Transverse colon (tissue), 4 donors: ENCODE measurements at regions not wholly inside any gene's neighbourhood (a gene's known extent, or its start where the extent isn't known, plus 50 kb on each side); places are given as distances from the start of the nearest gene placed in this dataset.

ENCODE experiments used
- DNase-seq: peaks from one replicate; pipeline ENCODE4 v3.0.0-alpha.2; 2019
- H3K27ac ChIP-seq, 4 donors: fragments of 200-600 bp; sonication (generic); 2 replicates each; pipeline ENCODE4 v1.5.1; 2016 to 2018; ENCODE audit warnings: inconsistent platforms in 4 of 4
- H3K27me3 ChIP-seq: fragments of 200-600 bp; sonication (generic); 2 replicates; pipeline ENCODE4 v1.5.1; 2017; ENCODE audit warnings: inconsistent platforms
- H3K36me3 ChIP-seq, 4 donors: fragments of 200-600 bp; sonication (generic); 2 replicates each; pipeline ENCODE4 v1.5.1; 2017 to 2019; ENCODE audit warnings: inconsistent platforms in 4 of 4
- H3K4me1 ChIP-seq, 4 donors: fragments of 200-600 bp; sonication (generic); 2 replicates each; pipeline ENCODE4 v1.5.1; 2017 to 2020; ENCODE audit warnings: inconsistent platforms in 4 of 4
- H3K4me3 ChIP-seq, 4 donors: fragments of 200-600 bp; sonication (generic); 1 replicate in 1 of 4; 2 replicates in 3 of 4; pipeline versions ENCODE4 v1.5.1 to v1.6.1; 2017 to 2019; ENCODE audit warnings: inconsistent platforms in 4 of 4
- H3K9me3 ChIP-seq, 2 donors: fragments of 200-600 bp; sonication (generic); 2 replicates each; pipeline ENCODE4 v1.5.1; 2017 to 2019; ENCODE audit warnings: inconsistent platforms in 2 of 2
- EP300 ChIP-seq: sonication (generic); formaldehyde crosslinking; IDR thresholded peaks from one replicate; pipeline ENCODE4 v1.6.1; 2017; ENCODE audit warnings: antibody characterized with exemption, low read depth
- POLR2A ChIP-seq: fragments of 450-650 bp; IDR thresholded peaks from one replicate; pipeline ENCODE4 v1.6.1; 2016; ENCODE audit warnings: antibody characterized with exemption, mild to moderate bottlenecking, moderate library complexity
- POLR2AphosphoS5 ChIP-seq, 3 donors: sonication (generic); formaldehyde crosslinking; IDR thresholded peaks; one replicate each; pipeline ENCODE4 v1.6.1; 2016; ENCODE audit warnings: antibody characterized with exemption in 3 of 3
- WGBS, 2 donors: methylation state at CpG; one replicate each; pipeline ENCODE4 v1.1.5; 2018; ENCODE audit warnings: low coverage in 1 of 2; 5-methylcytosine and 5-hydroxymethylcytosine counted together
- in situ Hi-C, 4 donors: fragments of 200-750 bp; cut with MboI; loops; one replicate each; pipeline versions ENCODE4 v1.15.0 to v1.15.1; 2017; ENCODE audit warnings: low sequenced_read_pairs in 3 of 4, low pct_ligation_motif_present in 1 of 4, low pct_unique_long_range_greater_than_20kb in 1 of 4
- intact Hi-C: fragments of 100-400 bp; cut with DNase I; formaldehyde crosslinking; loops from one replicate; pipeline ENCODE4 v1.15.1; 2023; ENCODE audit warnings: low total_unique reads
- TF ChIP-seq, protein P1 (sequence below), 5 experiments: fragments of 200-600 bp in 3 of 5; fragments of 450-650 bp in 2 of 5; sonication (generic) in 3 of 5; IDR thresholded peaks; 1 replicate in 2 of 5; 2 replicates in 3 of 5; pipeline ENCODE4 v1.5.1; 2016 to 2017; ENCODE audit warnings: antibody characterized with exemption in 5 of 5, inconsistent platforms in 3 of 5, mild to moderate bottlenecking in 2 of 5, moderate library complexity in 1 of 5

- no peak for TF ChIP-seq POLR2A
- TF ChIP-seq EP300, result no peak
- TF ChIP-seq, protein P1, sequence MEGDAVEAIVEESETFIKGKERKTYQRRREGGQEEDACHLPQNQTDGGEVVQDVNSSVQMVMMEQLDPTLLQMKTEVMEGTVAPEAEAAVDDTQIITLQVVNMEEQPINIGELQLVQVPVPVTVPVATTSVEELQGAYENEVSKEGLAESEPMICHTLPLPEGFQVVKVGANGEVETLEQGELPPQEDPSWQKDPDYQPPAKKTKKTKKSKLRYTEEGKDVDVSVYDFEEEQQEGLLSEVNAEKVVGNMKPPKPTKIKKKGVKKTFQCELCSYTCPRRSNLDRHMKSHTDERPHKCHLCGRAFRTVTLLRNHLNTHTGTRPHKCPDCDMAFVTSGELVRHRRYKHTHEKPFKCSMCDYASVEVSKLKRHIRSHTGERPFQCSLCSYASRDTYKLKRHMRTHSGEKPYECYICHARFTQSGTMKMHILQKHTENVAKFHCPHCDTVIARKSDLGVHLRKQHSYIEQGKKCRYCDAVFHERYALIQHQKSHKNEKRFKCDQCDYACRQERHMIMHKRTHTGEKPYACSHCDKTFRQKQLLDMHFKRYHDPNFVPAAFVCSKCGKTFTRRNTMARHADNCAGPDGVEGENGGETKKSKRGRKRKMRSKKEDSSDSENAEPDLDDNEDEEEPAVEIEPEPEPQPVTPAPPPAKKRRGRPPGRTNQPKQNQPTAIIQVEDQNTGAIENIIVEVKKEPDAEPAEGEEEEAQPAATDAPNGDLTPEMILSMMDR (IDR thresholded peaks at IDR 0.05), result no peak
- no peak for TF ChIP-seq POLR2AphosphoS5 (IDR thresholded peaks at IDR 0.05)
- no peak overlapping the region for H3K4me3 ChIP-seq
- no peaks in the 10 kb centered on the region for H3K36me3 ChIP-seq
- no peaks in the 10 kb centered on the region for H3K9me3 ChIP-seq
- no peaks in the 10 kb centered on the region for H3K4me1 ChIP-seq
- in situ Hi-C loops, result no loop called here
- 83 to 85% methylated on average over 3 of the region's 3 CpGs for WGBS, 2 donors
- no peak for DNase-seq
- no peaks in the 10 kb centered on the region for H3K27me3 ChIP-seq
- no peak overlapping the region for H3K27ac ChIP-seq
- intact Hi-C loops, result no loop called here
Measured at GRCh38 chr4:153034681-153035080, 98.6 kb downstream of the FHDC1 start.

DNA sequence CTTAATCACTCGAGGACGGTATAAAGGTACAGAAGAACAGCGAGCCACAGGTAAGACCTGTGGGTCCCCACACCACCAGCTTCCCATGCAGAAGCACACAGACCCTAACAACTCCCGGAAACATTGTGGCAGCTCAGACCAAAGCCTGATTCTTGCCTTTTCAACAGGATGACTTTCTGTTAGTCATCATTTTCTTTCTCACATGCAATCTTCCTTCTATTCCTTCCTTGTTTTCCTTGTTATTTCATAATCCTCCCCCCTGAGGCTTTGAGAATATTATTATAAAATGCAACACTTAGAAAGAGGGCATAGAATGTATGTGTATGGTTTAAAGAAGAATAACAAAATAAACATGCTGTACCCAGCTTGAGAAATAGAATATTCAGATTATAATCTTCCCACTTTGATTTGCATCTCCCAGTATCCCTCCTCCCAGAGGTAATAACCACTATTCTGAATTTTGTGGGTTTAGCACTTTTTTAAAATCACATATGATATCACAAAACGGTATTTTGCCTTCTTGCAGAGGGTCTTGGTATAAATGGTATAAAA, 100.9 kb downstream of the FHDC1 start:
- H3K9me3 ChIP-seq, result no peaks in the 10 kb centered on the region
- TF ChIP-seq EP300, result no peak
- TF ChIP-seq, protein P1 (IDR thresholded peaks at IDR 0.05), result no peak
- TF ChIP-seq POLR2A, result no peak
- no peak for TF ChIP-seq POLR2AphosphoS5 (IDR thresholded peaks at IDR 0.05)
- no peaks in the 10 kb centered on the region for H3K27me3 ChIP-seq
- 85 to 98% methylated on average over 4 to 5 of the region's 5 CpGs for WGBS, 2 donors
- H3K27ac ChIP-seq, result no peak overlapping the region
- intact Hi-C loops, result no loop called here
- no peaks in the 10 kb centered on the region for H3K36me3 ChIP-seq
- no peaks in the 10 kb centered on the region for H3K4me1 ChIP-seq
- DNase-seq, result no peak
- H3K4me3 ChIP-seq, result no peak overlapping the region
- in situ Hi-C loops, result no loop called here

GRCh38 chr4:153038623-153039311, 102.6 kb downstream of the FHDC1 start:
- H3K9me3 ChIP-seq, result no peaks in the 10 kb centered on the region
- in situ Hi-C loops (no loop called here), intact Hi-C loops (no loop called here)
- TF ChIP-seq POLR2AphosphoS5 (IDR thresholded peaks at IDR 0.05) (no peak), EP300 (no peak), POLR2A (no peak)
- TF ChIP-seq, protein P1 (IDR thresholded peaks at IDR 0.05), result no peak
- no peaks in the 10 kb centered on the region for H3K36me3 ChIP-seq
- H3K4me1 ChIP-seq, result peaks cover 0 to 3% (median 0%) of the 10 kb centered on the region in 4 donors
- no peak overlapping the region for H3K27ac ChIP-seq
- no peaks in the 10 kb centered on the region for H3K27me3 ChIP-seq
- DNase-seq, result no peak
- no peak overlapping the region for H3K4me3 ChIP-seq
- 71% methylated on average over 10 of the region's 10 CpGs; no CpG with 5 or more reads in 1 of the 2 donors for WGBS, 2 donors

DNA sequence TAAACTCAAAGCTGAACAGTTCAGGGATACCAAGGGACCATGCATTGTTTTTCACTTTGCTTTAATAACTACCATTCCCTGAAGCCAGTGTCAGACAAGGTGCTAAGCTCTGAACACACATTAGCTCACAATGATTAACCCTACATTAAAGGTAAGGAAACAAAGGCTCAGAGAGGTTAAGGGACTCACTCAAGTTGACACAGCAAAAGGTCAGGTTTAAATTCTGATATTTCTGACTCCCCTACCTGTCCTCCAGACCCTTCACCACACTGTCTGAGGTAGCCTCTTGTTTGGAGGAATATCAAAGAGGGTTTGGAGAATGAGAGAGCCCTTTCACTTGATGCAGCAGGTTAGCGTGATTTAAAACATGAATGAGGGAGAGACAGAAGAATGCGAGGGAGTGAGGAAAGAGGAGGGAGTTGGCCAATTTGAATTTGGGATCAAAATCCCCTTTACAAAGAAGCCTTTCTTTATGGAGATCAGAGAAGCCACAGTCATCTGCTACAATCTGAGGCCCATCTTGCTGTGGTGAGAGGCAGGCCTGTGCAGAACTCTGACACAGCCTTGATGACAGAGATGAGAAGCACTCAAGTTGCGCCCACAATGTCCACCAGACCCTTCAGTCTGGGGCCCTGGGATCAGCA, 103.5 kb downstream of the FHDC1 start:
- in situ Hi-C loops (no loop called here), intact Hi-C loops (no loop called here)
- TF ChIP-seq, protein P1 (IDR thresholded peaks at IDR 0.05), result no peak
- TF ChIP-seq EP300, result no peak
- TF ChIP-seq POLR2AphosphoS5 (IDR thresholded peaks at IDR 0.05), result no peak
- TF ChIP-seq POLR2A, result no peak
- Histone ChIP-seq H3K9me3 (no peaks in the 10 kb centered on the region), H3K4me1 (peaks cover 0 to 3% (median 0%) of the 10 kb centered on the region in 4 donors), H3K27ac (no peak overlapping the region), H3K4me3 (no peak overlapping the region), H3K27me3 (no peaks in the 10 kb centered on the region), H3K36me3 (no peaks in the 10 kb centered on the region)
- no peak for DNase-seq
- WGBS, 2 donors, result 90 to 92% methylated on average over 2 to 3 of the region's 3 CpGs
